SHP77 treated with DMSO at 0.1 percent for 48 hours (cell line): ENCODE measurements at regions not wholly inside any gene's neighbourhood (a gene's known extent, or its start where the extent isn't known, plus 50 kb on each side); places are given as distances from the start of the nearest gene placed in this dataset.

Experiments used
- DNase-seq: peaks from one replicate; lab custom pipeline; 2025; lab: John Stamatoyannopoulos, UW

GRCh38 chr12:88251798-88252197 is 109.7 kb downstream of the TMTC3 start:
- no peak for DNase-seq

GRCh38 chr12:88253371-88253978 is 111.4 kb downstream of the TMTC3 start:
- DNase-seq: no peak

- no peak for DNase-seq
Observed at GRCh38 chr12:88255224-88255623, 113.1 kb downstream of the TMTC3 start.

- DNase-seq: no peak
Observed at GRCh38 chr12:88255847-88256246, 113.7 kb downstream of the TMTC3 start.

GRCh38 chr12:88258396-88258795 is 116.3 kb downstream of the TMTC3 start:
- DNase-seq: no peak

- no peak for DNase-seq
Observed at GRCh38 chr12:88266806-88267360, 124.8 kb downstream of the TMTC3 start.

- no peak for DNase-seq
Observed at GRCh38 chr12:88267630-88268029, 125.5 kb downstream of the TMTC3 start.

GRCh38 chr12:88272456-88272855 is 130.3 kb downstream of the TMTC3 start:
- DNase-seq: no peak

GRCh38 chr12:88273450-88273849 is 131.3 kb downstream of the TMTC3 start:
- no peak for DNase-seq

- no peak for DNase-seq
Observed at GRCh38 chr12:88273875-88274274, 131.8 kb downstream of the TMTC3 start.

GRCh38 chr12:88291498-88292131 is 149.5 kb downstream of the TMTC3 start:
- no peak for DNase-seq

GRCh38 chr12:88298014-88298682 is 156.0 kb downstream of the TMTC3 start:
- no peak for DNase-seq

- DNase-seq: no peak
Observed at GRCh38 chr12:88298761-88299242, 156.7 kb downstream of the TMTC3 start.

- DNase-seq: no peak
Observed at GRCh38 chr12:88299567-88300101, 157.5 kb downstream of the TMTC3 start.

- no peak for DNase-seq
Observed at GRCh38 chr12:88300931-88301330, 158.8 kb downstream of the TMTC3 start.

- DNase-seq: no peak
Observed at GRCh38 chr12:88303335-88303734, 161.2 kb downstream of the TMTC3 start.

- DNase-seq: no peak
Observed at GRCh38 chr12:88305254-88305890, 163.3 kb downstream of the TMTC3 start.

GRCh38 chr12:88306471-88307069 is 164.5 kb downstream of the TMTC3 start:
- DNase-seq: no peak

GRCh38 chr12:88307961-88308360 is 165.9 kb downstream of the TMTC3 start:
- DNase-seq: no peak

GRCh38 chr12:88308825-88309224 is 166.7 kb downstream of the TMTC3 start:
- no peak for DNase-seq

- DNase-seq: no peak
Observed at GRCh38 chr12:88309546-88309945, 167.4 kb downstream of the TMTC3 start.

GRCh38 chr12:88310069-88310468 is 168.0 kb downstream of the TMTC3 start:
- no peak for DNase-seq
